Left ventricle myocardium inferior (tissue), 1 donor: ENCODE measurements at regions not wholly inside any gene's neighbourhood (a gene's known extent, or its start where the extent isn't known, plus 50 kb on each side); places are given as distances from the start of the nearest gene placed in this dataset.

Experiments
- DNase-seq: peaks from one replicate; pipeline ENCODE4 v3.0.0-alpha.2; 2020
- H3K27ac ChIP-seq: fragments of 200-600 bp; replicated peaks from 2 replicates; pipeline ENCODE4 v1.8.0; 2021
- H3K27me3 ChIP-seq: fragments of 200-600 bp; 2 replicates; pipeline ENCODE4 v1.8.0; 2021; ENCODE audit warnings: low read depth
- H3K36me3 ChIP-seq: fragments of 200-600 bp; 2 replicates; pipeline ENCODE4 v1.8.0; 2021
- H3K4me1 ChIP-seq: fragments of 200-600 bp; 2 replicates; pipeline ENCODE4 v1.8.0; 2021
- H3K4me3 ChIP-seq: fragments of 200-600 bp; 2 replicates; pipeline ENCODE4 v1.8.0; 2021; ENCODE audit warnings: mild to moderate bottlenecking, moderate library complexity
- H3K9me3 ChIP-seq: fragments of 200-600 bp; replicated peaks from 2 replicates; pipeline ENCODE4 v1.8.0; 2021
- CTCF ChIP-seq: fragments of 200-600 bp; IDR thresholded peaks from 2 replicates; pipeline ENCODE4 v1.8.0; 2021; ENCODE audit warnings: antibody characterized with exemption, mild to moderate bottlenecking, borderline replicate concordance
- intact Hi-C: fragments of 100-400 bp; cut with micrococcal nuclease; formaldehyde crosslinking; loops from one replicate; pipeline ENCODE4 v1.11.0; 2022
- donor health status: DM: no; HTN: yes; CAD: no; lungs with severe emphysema.

GRCh38 chr7:28316489-28316888 is 95.8 kb upstream of the CREB5 start:
- DNase-seq, result no peak
- TF ChIP-seq CTCF, result no peak
- no peaks in the 10 kb centered on the region for H3K36me3 ChIP-seq
- H3K27me3 ChIP-seq, result peaks cover 50% of the 10 kb centered on the region
- H3K9me3 ChIP-seq, result no peaks in the 10 kb centered on the region
- H3K27ac ChIP-seq, result no peak overlapping the region
- intact Hi-C loops, result no loop called here
- no peak overlapping the region for H3K4me3 ChIP-seq
- H3K4me1 ChIP-seq, result no peaks in the 10 kb centered on the region

- H3K4me1 ChIP-seq, result no peaks in the 10 kb centered on the region
- H3K9me3 ChIP-seq, result no peaks in the 10 kb centered on the region
- no peak for DNase-seq
- intact Hi-C loops, result no loop called here
- peaks cover 32% of the 10 kb centered on the region for H3K27me3 ChIP-seq
- H3K36me3 ChIP-seq, result no peaks in the 10 kb centered on the region
- H3K4me3 ChIP-seq, result no peak overlapping the region
- H3K27ac ChIP-seq, result no peak overlapping the region
- no peak for TF ChIP-seq CTCF
Measured at GRCh38 chr7:28318101-28318762, 94.1 kb upstream of the CREB5 start.

- no peaks in the 10 kb centered on the region for H3K9me3 ChIP-seq
- no peak for TF ChIP-seq CTCF
- intact Hi-C loops, result no loop called here
- no peaks in the 10 kb centered on the region for H3K4me1 ChIP-seq
- H3K27me3 ChIP-seq, result no peaks in the 10 kb centered on the region
- DNase-seq, result no peak
- H3K36me3 ChIP-seq, result no peaks in the 10 kb centered on the region
- no peak overlapping the region for H3K27ac ChIP-seq
- no peak overlapping the region for H3K4me3 ChIP-seq
Measured at GRCh38 chr7:28323833-28324232, 88.5 kb upstream of the CREB5 start.

GRCh38 chr7:28328146-28328545 is 84.2 kb upstream of the CREB5 start:
- Histone ChIP-seq H3K27ac (no peak overlapping the region), H3K4me1 (peaks cover 15% of the 10 kb centered on the region), H3K36me3 (no peaks in the 10 kb centered on the region), H3K27me3 (no peaks in the 10 kb centered on the region), H3K4me3 (no peak overlapping the region), H3K9me3 (no peaks in the 10 kb centered on the region)
- no peak for TF ChIP-seq CTCF
- no peak for DNase-seq
- intact Hi-C loops, result no loop called here

GRCh38 chr7:28328822-28329660 is 83.3 kb upstream of the CREB5 start:
- intact Hi-C loops, result no loop called here
- Histone ChIP-seq H3K27me3 (no peaks in the 10 kb centered on the region), H3K36me3 (no peaks in the 10 kb centered on the region), H3K4me1 (peaks cover 15% of the 10 kb centered on the region), H3K9me3 (no peaks in the 10 kb centered on the region), H3K4me3 (no peak overlapping the region), H3K27ac (no peak overlapping the region)
- no peak for DNase-seq
- no peak for TF ChIP-seq CTCF
